HG03196 (cell line): ENCODE measurements at regions not wholly inside any gene's neighbourhood (a gene's known extent, or its start where the extent isn't known, plus 50 kb on each side); places are given as distances from the start of the nearest gene placed in this dataset.

ENCODE experiments used
- ATAC-seq: cut with Tn5 transposase; IDR thresholded peaks from one replicate; pipeline ENCODE4 v1.9.1; 2021; ENCODE audit not compliant: unreplicated experiment

- ATAC-seq: no peak
Observed at GRCh38 chr5:54656261-54656728, 138.7 kb downstream of the SNX18 start.

GRCh38 chr5:54655761-54656160 is 138.2 kb downstream of the SNX18 start:
- no peak for ATAC-seq

GRCh38 chr5:54655266-54655665 is 137.7 kb downstream of the SNX18 start:
- ATAC-seq: no peak

GRCh38 chr5:54653956-54654614 is 136.5 kb downstream of the SNX18 start:
- ATAC-seq: no peak

GRCh38 chr5:54651482-54652076 is 134.0 kb downstream of the SNX18 start:
- no peak for ATAC-seq

GRCh38 chr5:54649041-54649504 is 131.5 kb downstream of the SNX18 start:
- ATAC-seq: no peak

- peak; percentile 86 for ATAC-seq
Observed at GRCh38 chr5:54646356-54647101, 129.0 kb downstream of the SNX18 start.

GRCh38 chr5:54645882-54646355 is 128.4 kb downstream of the SNX18 start:
- no peak for ATAC-seq

- ATAC-seq: no peak
Observed at GRCh38 chr5:54644226-54644625, 126.7 kb downstream of the SNX18 start.

- no peak for ATAC-seq
Observed at GRCh38 chr5:54643685-54644106, 126.1 kb downstream of the SNX18 start.

- ATAC-seq: no peak
Observed at GRCh38 chr5:54639621-54640020, 122.1 kb downstream of the SNX18 start.

- no peak for ATAC-seq
Observed at GRCh38 chr5:54638106-54638505, 120.5 kb downstream of the SNX18 start.

- ATAC-seq: no peak
Observed at GRCh38 chr5:54637654-54638053, 120.1 kb downstream of the SNX18 start.

GRCh38 chr5:54634089-54634488 is 116.5 kb downstream of the SNX18 start:
- no peak for ATAC-seq

- ATAC-seq: no peak
Observed at GRCh38 chr5:54632131-54632701, 114.7 kb downstream of the SNX18 start.

- no peak for ATAC-seq
Observed at GRCh38 chr5:54630738-54631359, 113.3 kb downstream of the SNX18 start.

GRCh38 chr5:54629115-54629514 is 111.6 kb downstream of the SNX18 start:
- no peak for ATAC-seq

- ATAC-seq: no peak
Observed at GRCh38 chr5:54628050-54628449, 110.5 kb downstream of the SNX18 start.

- no peak for ATAC-seq
Observed at GRCh38 chr5:54626407-54626806, 108.8 kb downstream of the SNX18 start.

- ATAC-seq: no peak
Observed at GRCh38 chr5:54624805-54625568, 107.4 kb downstream of the SNX18 start.
